A549 (cell line): ENCODE measurements at regions not wholly inside any gene's neighbourhood (a gene's known extent, or its start where the extent isn't known, plus 50 kb on each side); places are given as distances from the start of the nearest gene placed in this dataset.

Source experiments
- ATAC-seq, 2 experiments: fragments of 200-7000 bp in 1 of 2; fragments of >200 bp in 1 of 2; cut with Nextera tagmentation in 1 of 2; cut with Tn5 transposase in 1 of 2; 3 replicates each; pipeline versions ENCODE4 v1.8.0 to v1.9.1; 2018 to 2020; ENCODE audit warnings: mild to moderate bottlenecking in 1 of 2, moderate library complexity in 1 of 2
- CTCF ChIA-PET: fragments of 300-600 bp; sonication (Branson Sonifier 250); formaldehyde crosslinking; extraction: SDS; loops from one replicate; lab custom pipeline; 2021; ENCODE audit warnings: antibody characterized with exemption, inconsistent platforms; lab: Yijun Ruan, JAX
- POLR2A ChIA-PET: fragments of 350-600 bp; formaldehyde crosslinking; extraction: SDS; loops from one replicate; lab custom pipeline; 2021; ENCODE audit warnings: antibody characterized with exemption, inconsistent platforms; lab: Yijun Ruan, JAX
- DNase-seq, 2 experiments: peaks; one replicate each; pipeline versions ENCODE4 v3.0.0 to v3.0.0-alpha.2; 2011 to 2016; ENCODE audit warnings: low read depth in 1 of 2, low spot score in 1 of 2
- FAIRE-seq: peaks from 2 replicates; lab custom pipeline; 2011; peaks lifted over from hg19 to GRCh38; lab: Jason Lieb, UNC
- H3K27ac ChIP-seq, 2 experiments: fragments of >200 bp; sonication (Bioruptor Twin); formaldehyde crosslinking; 3 replicates each; pipeline ENCODE4 v1.5.1; 2016 to 2017
- H3K4me1 ChIP-seq: fragments of >200 bp; sonication (Bioruptor Twin); formaldehyde crosslinking; 3 replicates; pipeline ENCODE4 v1.6.1; 2016
- H3K4me2 ChIP-seq: fragments of >200 bp; sonication (Bioruptor Twin); formaldehyde crosslinking; 3 replicates; pipeline ENCODE4 v1.6.1; 2016
- H3K4me3 ChIP-seq: fragments of >200 bp; sonication (Bioruptor Twin); formaldehyde crosslinking; 3 replicates; pipeline ENCODE4 v1.5.1; 2016
- H3K9me3 ChIP-seq: fragments of >200 bp; sonication (Bioruptor Twin); formaldehyde crosslinking; 3 replicates; pipeline ENCODE4 v1.6.1; 2016
- FOSB ChIP-seq: fragments of 250-450 bp; sonication (Bioruptor Pico); IDR thresholded peaks from 2 replicates; pipeline ENCODE4 v1.5.0; 2020; ENCODE audit warnings: mild to moderate bottlenecking, moderate library complexity
- FOXS1 ChIP-seq: fragments of 250-450 bp; sonication (Bioruptor Pico); IDR thresholded peaks from 2 replicates; pipeline ENCODE4 v1.5.0; 2020; ENCODE audit warnings: mild to moderate bottlenecking, moderate library complexity
- GATA3 ChIP-seq: IDR thresholded peaks from 2 replicates; pipeline ENCODE4 v1.6.1; 2012; ENCODE audit warnings: borderline replicate concordance
- HEYL ChIP-seq: fragments of 250-450 bp; sonication (Bioruptor Pico); IDR thresholded peaks from 2 replicates; pipeline ENCODE4 v1.8.0; 2021; ENCODE audit warnings: mild to moderate bottlenecking, moderate library complexity
- HOXA7 ChIP-seq: fragments of 250-450 bp; sonication (Bioruptor Pico); IDR thresholded peaks from 2 replicates; pipeline ENCODE4 v1.5.0; 2020; ENCODE audit warnings: mild to moderate bottlenecking, moderate library complexity
- HOXB13 ChIP-seq: fragments of 250-450 bp; sonication (Bioruptor Pico); IDR thresholded peaks from 2 replicates; pipeline ENCODE4 v1.5.0; 2020; ENCODE audit warnings: low read depth, mild to moderate bottlenecking, moderate library complexity
- KDM1A ChIP-seq: fragments of 200-600 bp; sonication (generic); IDR thresholded peaks from 2 replicates; pipeline ENCODE4 v1.6.1; 2016; ENCODE audit warnings: low read depth, mild to moderate bottlenecking
- MAFK ChIP-seq: fragments of 450-650 bp; IDR thresholded peaks from 2 replicates; pipeline ENCODE4 v1.6.1; 2014; ENCODE audit not compliant: partially characterized antibody
- NR3C1 ChIP-seq: fragments of >200 bp; sonication (Bioruptor Twin); formaldehyde crosslinking; IDR thresholded peaks from 3 replicates; pipeline ENCODE4 v1.6.1; 2017
- PBX3 ChIP-seq: IDR thresholded peaks from 2 replicates; pipeline ENCODE4 v1.6.1; 2012
- RCOR1 ChIP-seq: fragments of 150-350 bp; IDR thresholded peaks from 2 replicates; pipeline ENCODE4 v1.6.1; 2014; ENCODE audit warnings: antibody characterized with exemption, low read length, low read depth
- REST ChIP-seq: fragments of 200-600 bp; sonication (generic); IDR thresholded peaks from 2 replicates; pipeline ENCODE4 v1.6.1; 2016; ENCODE audit warnings: antibody characterized with exemption, mild to moderate bottlenecking, moderate library complexity
- RNF2 ChIP-seq: fragments of 200-600 bp; sonication (generic); IDR thresholded peaks from 2 replicates; pipeline ENCODE4 v1.6.1; 2016; ENCODE audit warnings: low read depth, mild to moderate bottlenecking, antibody characterized with exemption, moderate library complexity, borderline replicate concordance
- SREBF2 ChIP-seq: fragments of 450-650 bp; IDR thresholded peaks from 2 replicates; pipeline ENCODE4 v1.6.1; 2014; ENCODE audit warnings: mild to moderate bottlenecking, moderate library complexity
- USF2 ChIP-seq: fragments of 450-650 bp; IDR thresholded peaks from 2 replicates; pipeline ENCODE4 v1.6.1; 2014; ENCODE audit warnings: antibody characterized with exemption
- ZC3H11A ChIP-seq: fragments of 450-650 bp; IDR thresholded peaks from 2 replicates; pipeline ENCODE4 v1.6.1; 2014; ENCODE audit warnings: antibody characterized with exemption, mild to moderate bottlenecking
- ZFP36 ChIP-seq: fragments of 450-650 bp; IDR thresholded peaks from 2 replicates; pipeline ENCODE4 v1.6.1; 2014; ENCODE audit warnings: borderline replicate concordance; ENCODE audit not compliant: partially characterized antibody
- ZSCAN20 ChIP-seq: fragments of 250-450 bp; sonication (Bioruptor Pico); IDR thresholded peaks from 2 replicates; pipeline ENCODE4 v1.8.0; 2022; ENCODE audit warnings: mild to moderate bottlenecking, moderate library complexity
- WGBS: methylation state at CpG from one replicate; pipeline ENCODE4 v1.1.6; 2017; ENCODE audit errors: missing lambda C conversion rate; 5-methylcytosine and 5-hydroxymethylcytosine counted together
- TF ChIP-seq, protein P1 (sequence below): IDR thresholded peaks from 2 replicates; pipeline ENCODE4 v1.6.1; 2012
- TF ChIP-seq, protein P2 (sequence below): fragments of >200 bp; sonication (Bioruptor Twin); formaldehyde crosslinking; IDR thresholded peaks from 3 replicates; pipeline ENCODE4 v1.6.1; 2016

- TF ChIP-seq RNF2 (no peak), HOXA7 (no peak), NR3C1 (no peak), HOXB13 (CRISPR knock-in tag) (no peak)
- TF ChIP-seq, protein P1, sequence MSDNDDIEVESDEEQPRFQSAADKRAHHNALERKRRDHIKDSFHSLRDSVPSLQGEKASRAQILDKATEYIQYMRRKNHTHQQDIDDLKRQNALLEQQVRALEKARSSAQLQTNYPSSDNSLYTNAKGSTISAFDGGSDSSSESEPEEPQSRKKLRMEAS, result no peak
Measured at GRCh38 chr4:180489787-180490186, 1753.4 kb upstream of the TENM3 start (continued).

GRCh38 chr4:180491210-180491609 is 1752.0 kb upstream of the TENM3 start:
- no peak overlapping the region for H3K4me2 ChIP-seq
- no peak for DNase-seq
- TF ChIP-seq ZSCAN20 (CRISPR knock-in tag), result no peak
- TF ChIP-seq PBX3, result no peak
- TF ChIP-seq REST, result no peak
- TF ChIP-seq RNF2, result no peak
- TF ChIP-seq USF2, result no peak
- TF ChIP-seq HEYL (CRISPR knock-in tag), result no peak
- TF ChIP-seq HOXB13 (CRISPR knock-in tag), result no peak
- TF ChIP-seq ZC3H11A, result no peak
- no peak for TF ChIP-seq ZFP36
- TF ChIP-seq FOXS1, result no peak
- TF ChIP-seq, protein P2, sequence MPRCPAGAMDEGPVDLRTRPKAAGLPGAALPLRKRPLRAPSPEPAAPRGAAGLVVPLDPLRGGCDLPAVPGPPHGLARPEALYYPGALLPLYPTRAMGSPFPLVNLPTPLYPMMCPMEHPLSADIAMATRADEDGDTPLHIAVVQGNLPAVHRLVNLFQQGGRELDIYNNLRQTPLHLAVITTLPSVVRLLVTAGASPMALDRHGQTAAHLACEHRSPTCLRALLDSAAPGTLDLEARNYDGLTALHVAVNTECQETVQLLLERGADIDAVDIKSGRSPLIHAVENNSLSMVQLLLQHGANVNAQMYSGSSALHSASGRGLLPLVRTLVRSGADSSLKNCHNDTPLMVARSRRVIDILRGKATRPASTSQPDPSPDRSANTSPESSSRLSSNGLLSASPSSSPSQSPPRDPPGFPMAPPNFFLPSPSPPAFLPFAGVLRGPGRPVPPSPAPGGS, result no peak
- TF ChIP-seq KDM1A, result no peak
- TF ChIP-seq FOSB, result no peak
- no peak for TF ChIP-seq RCOR1
- no peak for TF ChIP-seq SREBF2
- TF ChIP-seq, all 56 proteins: peak for 0
- Histone ChIP-seq H3K9me3 (no peaks in the 10 kb centered on the region), H3K27ac (no peak overlapping the region), H3K4me3 (no peak overlapping the region), H3K4me1 (no peaks in the 10 kb centered on the region)
- FAIRE-seq, result no peak
- CTCF ChIA-PET, result no interaction called here
- POLR2A ChIA-PET, result no interaction called here
- 32% methylated on average over 2 of the region's 2 CpGs for whole genome bisulfite sequencing
- no peak for ATAC-seq

GRCh38 chr4:180493299-180493698 is 1749.9 kb upstream of the TENM3 start:
- CTCF ChIA-PET, result no interaction called here

More at GRCh38 chr4:180493299-180493698, 1749.9 kb upstream of the TENM3 start:
- POLR2A ChIA-PET, result no interaction called here
- Histone ChIP-seq H3K4me2 (no peak overlapping the region), H3K27ac (no peak overlapping the region), H3K9me3 (no peaks in the 10 kb centered on the region), H3K4me1 (no peaks in the 10 kb centered on the region), H3K4me3 (no peak overlapping the region)
- TF ChIP-seq GATA3 (no peak), MAFK (peak; percentile 33)
- ATAC-seq (no peak), DNase-seq (no peak), FAIRE-seq (no peak)
- WGBS, result 1% methylated on average over 3 of the region's 3 CpGs
